M059J (cell line): ENCODE measurements at regions not wholly inside any gene's neighbourhood (a gene's known extent, or its start where the extent isn't known, plus 50 kb on each side); places are given as distances from the start of the nearest gene placed in this dataset.

Experiments
- DNase-seq: peaks from one replicate; pipeline ENCODE4 v3.0.0-alpha.2; 2012; ENCODE audit warnings: low read depth

GRCh38 chr6:79776076-79776475 lies 144.9 kb downstream of the SH3BGRL2 start:
- no peak for DNase-seq

- DNase-seq = no peak
These were observed 144.1 kb downstream of the SH3BGRL2 start for GRCh38 chr6:79775222-79775621.

DNA sequence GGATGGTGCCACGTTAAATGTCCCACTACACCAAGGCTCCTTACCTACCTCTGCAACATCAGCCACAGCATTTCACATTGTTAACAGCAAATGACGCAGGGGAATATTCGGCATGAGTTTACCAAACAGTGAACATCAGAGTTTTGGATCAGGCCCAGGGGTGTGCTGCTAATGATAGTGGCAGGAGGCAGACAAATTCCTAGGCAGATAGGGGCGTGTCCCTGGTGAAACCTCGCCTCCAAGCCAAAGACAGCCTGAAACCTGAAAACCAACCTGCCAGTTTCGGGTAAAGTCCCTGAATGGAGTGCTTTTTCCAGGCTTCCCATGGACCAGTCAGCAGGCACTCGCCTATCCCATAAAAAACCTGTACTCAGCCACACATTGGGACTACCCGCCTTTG lies 133.6 kb downstream of the SH3BGRL2 start:
- DNase-seq = no peak

DNA sequence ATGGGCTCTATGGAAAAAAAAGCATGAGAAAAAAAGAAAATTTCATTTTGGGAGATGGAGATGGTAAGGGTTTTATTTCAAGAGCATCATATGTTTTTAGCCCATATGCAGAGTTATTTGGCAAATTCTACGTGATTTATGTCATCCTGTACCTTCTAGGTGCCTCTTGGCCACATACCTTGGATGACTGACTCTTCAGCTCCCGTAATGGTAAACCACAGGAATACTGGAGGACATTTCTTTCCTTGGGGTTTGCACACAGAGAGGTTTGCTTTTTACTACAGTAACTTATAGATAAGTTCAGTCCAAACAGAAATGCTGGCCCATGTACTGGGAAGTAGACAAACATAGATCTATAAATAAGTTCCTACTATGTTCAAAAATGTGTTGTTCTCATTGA lies 132.2 kb downstream of the SH3BGRL2 start:
- DNase-seq = no peak

DNA sequence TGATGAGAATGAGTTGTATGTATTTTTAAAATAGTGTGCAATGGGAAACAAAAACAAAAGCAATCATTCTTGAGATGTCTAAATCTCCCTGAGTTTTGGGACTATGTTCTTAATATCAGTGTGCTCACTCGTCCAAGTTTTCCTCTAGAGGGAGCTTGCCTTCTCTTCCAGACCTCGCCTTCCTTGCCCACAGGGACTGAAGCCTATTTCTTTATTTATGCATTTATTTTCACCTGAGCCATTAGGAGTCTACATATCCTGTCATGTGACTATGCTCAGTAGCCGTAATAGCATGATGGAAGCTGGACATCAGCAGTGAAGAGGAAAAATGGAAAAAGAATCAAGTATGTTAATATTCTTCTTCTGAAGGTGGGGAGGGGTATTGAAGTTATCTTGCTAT lies 131.2 kb downstream of the SH3BGRL2 start:
- peak; percentile 17 for DNase-seq

DNA sequence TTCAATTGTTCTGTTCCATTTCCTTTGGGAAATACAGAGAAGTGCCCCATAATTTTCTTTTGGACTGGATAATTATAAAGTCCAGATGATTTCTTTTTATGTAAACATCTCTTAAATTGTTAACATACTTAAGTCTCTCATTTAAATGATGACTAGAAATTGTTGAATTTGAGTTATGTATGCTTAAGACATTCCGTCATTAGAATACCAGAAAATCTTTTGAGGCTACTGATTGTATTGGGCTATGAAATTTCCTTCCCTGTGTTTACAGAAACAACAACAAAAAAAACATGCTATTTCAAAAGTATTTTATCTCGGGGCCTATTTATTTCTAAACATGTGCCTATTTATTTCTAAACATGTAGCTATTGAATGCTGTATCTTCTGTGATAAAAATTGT lies 125.4 kb downstream of the SH3BGRL2 start:
- no peak for DNase-seq

- DNase-seq = no peak
These were observed 124.8 kb downstream of the SH3BGRL2 start for GRCh38 chr6:79755967-79756366.
